ENCODE measurements at regions not wholly inside any gene's neighbourhood (a gene's known extent, or its start where the extent isn't known, plus 50 kb on each side); places are given as distances from the start of the nearest gene placed in this dataset.
A peak's percentile ranks its signal among the peaks of the same experiment; 100 is the strongest.

GRCh38 chr20:63072991-63073737, 66.4 kb upstream of the BHLHE23 start:
- no peak for DNase-seq (ENCODE audit: low spot score)
- Histone ChIP-seq H3K27ac (ENCODE audit: low read depth, low read length, poor library complexity, severe bottlenecking) (no peak overlapping the region), H3K9me3 (ENCODE audit: low read depth, low read length, poor library complexity, severe bottlenecking) (peaks cover 8% of the 10 kb centered on the region), H3K27me3 (replicated peaks; ENCODE audit: insufficient read depth, low read depth, low read length, poor library complexity) (peaks cover 76% of the 10 kb centered on the region), H3K36me3 (ENCODE audit: insufficient read depth, low read length, poor library complexity, severe bottlenecking) (no peaks in the 10 kb centered on the region), H3K4me1 (ENCODE audit: insufficient read depth, low read length, poor library complexity, severe bottlenecking) (no peaks in the 10 kb centered on the region), H3K4me3 (ENCODE audit: low read depth, low read length, poor library complexity, severe bottlenecking) (no peak overlapping the region)
- BruUV-seq (replicated peaks), result no TSS peak
- TF ChIP-seq EZH2 (IDR thresholded peaks at IDR 0.05; ENCODE audit: borderline replicate concordance, low read depth, low read length, poor library complexity, severe bottlenecking) (no peak), CTCF (conservative IDR thresholded peaks at IDR 0.05; ENCODE audit: low read depth, low read length) (no peak)
- CTCF ChIA-PET, result no interaction called here
- POLR2A ChIA-PET (ENCODE audit: low non-redundant PET), result no interaction called here
- intact Hi-C loops (cut with micrococcal nuclease; ENCODE audit: unreplicated experiment), result no loop called here

GRCh38 chr20:63072231-63072791, 65.5 kb upstream of the BHLHE23 start:
- BruUV-seq (replicated peaks), result no TSS peak

More at GRCh38 chr20:63072231-63072791, 65.5 kb upstream of the BHLHE23 start:
- no peaks in the 10 kb centered on the region for H3K36me3 ChIP-seq (ENCODE audit: insufficient read depth, low read length, poor library complexity, severe bottlenecking)
- peaks cover 68% of the 10 kb centered on the region for H3K27me3 ChIP-seq (replicated peaks; ENCODE audit: insufficient read depth, low read depth, low read length, poor library complexity)
- ChIA-PET POLR2A (ENCODE audit: low non-redundant PET) (interaction anchor here (0.7 kb wide), 1 partner anchor 292 kb away, joined by 3 read pairs; no protein-coding TSS in a partner anchor), CTCF (interaction anchor here (0.6 to 0.7 kb wide), 2 partner anchors 12 to 166 kb away, joined by 3 to 7 read pairs; no protein-coding TSS in a partner anchor)
- TF ChIP-seq EZH2 (IDR thresholded peaks at IDR 0.05; ENCODE audit: borderline replicate concordance, low read depth, low read length, poor library complexity, severe bottlenecking), result no peak
- no peak for TF ChIP-seq CTCF (conservative IDR thresholded peaks at IDR 0.05; ENCODE audit: low read depth, low read length)
- no peaks in the 10 kb centered on the region for H3K4me1 ChIP-seq (ENCODE audit: insufficient read depth, low read length, poor library complexity, severe bottlenecking)
- peaks cover 3% of the 10 kb centered on the region for H3K9me3 ChIP-seq (ENCODE audit: low read depth, low read length, poor library complexity, severe bottlenecking)
- no peak overlapping the region for H3K27ac ChIP-seq (ENCODE audit: low read depth, low read length, poor library complexity, severe bottlenecking)
- no peak for DNase-seq (ENCODE audit: low spot score)
- intact Hi-C loops (cut with micrococcal nuclease; ENCODE audit: unreplicated experiment), result no loop called here
- peak overlapping the region; percentile 15 for H3K4me3 ChIP-seq (ENCODE audit: low read depth, low read length, poor library complexity, severe bottlenecking)

Measured in A673 (cell line).